ENCODE measurements at regions not wholly inside any gene's neighbourhood (a gene's known extent, or its start where the extent isn't known, plus 50 kb on each side); places are given as distances from the start of the nearest gene placed in this dataset.

DNA sequence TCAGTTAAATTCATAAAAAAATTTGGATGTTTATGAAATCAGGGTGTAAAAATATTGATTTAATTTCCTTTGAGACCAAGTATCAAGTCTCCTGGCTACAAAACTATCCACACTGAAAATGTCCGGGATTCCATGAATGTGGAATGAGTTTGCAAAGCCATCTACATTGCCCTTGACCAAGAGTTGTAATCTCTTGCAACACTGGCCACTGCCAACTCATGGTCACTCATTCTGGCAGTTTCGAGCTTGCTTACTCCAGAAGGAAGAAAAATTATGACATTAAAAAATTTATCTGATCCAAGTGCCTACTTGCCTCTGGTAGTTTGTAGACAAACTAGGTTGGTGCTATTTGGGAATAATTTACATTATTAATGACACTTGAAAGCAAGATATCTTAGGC is 84.2 kb downstream of the NPY start:
- Histone ChIP-seq H3K27ac (ENCODE audit: low read depth, low read length) (no peak overlapping the region), H3K4me3 (ENCODE audit: low read depth, low read length) (no peak overlapping the region), H3K27me3 (ENCODE audit: control insufficient read depth, insufficient read depth, low read length) (peaks cover 4% of the 10 kb centered on the region), H3K9me3 (ENCODE audit: control insufficient read depth, insufficient read depth, low read length) (no peaks in the 10 kb centered on the region)
- TF ChIP-seq, protein P1, sequence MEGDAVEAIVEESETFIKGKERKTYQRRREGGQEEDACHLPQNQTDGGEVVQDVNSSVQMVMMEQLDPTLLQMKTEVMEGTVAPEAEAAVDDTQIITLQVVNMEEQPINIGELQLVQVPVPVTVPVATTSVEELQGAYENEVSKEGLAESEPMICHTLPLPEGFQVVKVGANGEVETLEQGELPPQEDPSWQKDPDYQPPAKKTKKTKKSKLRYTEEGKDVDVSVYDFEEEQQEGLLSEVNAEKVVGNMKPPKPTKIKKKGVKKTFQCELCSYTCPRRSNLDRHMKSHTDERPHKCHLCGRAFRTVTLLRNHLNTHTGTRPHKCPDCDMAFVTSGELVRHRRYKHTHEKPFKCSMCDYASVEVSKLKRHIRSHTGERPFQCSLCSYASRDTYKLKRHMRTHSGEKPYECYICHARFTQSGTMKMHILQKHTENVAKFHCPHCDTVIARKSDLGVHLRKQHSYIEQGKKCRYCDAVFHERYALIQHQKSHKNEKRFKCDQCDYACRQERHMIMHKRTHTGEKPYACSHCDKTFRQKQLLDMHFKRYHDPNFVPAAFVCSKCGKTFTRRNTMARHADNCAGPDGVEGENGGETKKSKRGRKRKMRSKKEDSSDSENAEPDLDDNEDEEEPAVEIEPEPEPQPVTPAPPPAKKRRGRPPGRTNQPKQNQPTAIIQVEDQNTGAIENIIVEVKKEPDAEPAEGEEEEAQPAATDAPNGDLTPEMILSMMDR (IDR thresholded peaks at IDR 0.05; ENCODE audit: low read depth, low read length): no peak
- ChIA-PET CTCF (no interaction called here), POLR2A (no interaction called here)
- DNase-seq (ENCODE audit: low read depth, low spot score): no peak

DNA sequence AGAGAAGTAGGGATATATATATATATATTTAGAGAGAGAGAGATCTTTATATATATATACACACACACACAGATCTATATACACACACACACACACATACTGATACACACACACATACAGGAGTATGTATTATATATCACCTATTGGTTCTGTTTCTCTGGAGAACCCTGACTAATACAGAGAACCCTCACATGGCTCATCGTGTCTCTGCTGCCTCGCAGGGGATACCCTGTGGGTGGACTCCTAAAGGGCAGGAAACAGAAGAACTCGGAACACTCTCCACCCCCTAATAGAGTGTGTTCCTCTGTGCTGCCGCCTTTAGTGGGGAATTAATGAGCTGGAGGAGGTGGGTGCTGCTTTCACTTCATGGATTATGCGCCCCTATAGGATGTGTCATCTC is 86.6 kb downstream of the NPY start:
- peaks cover 3% of the 10 kb centered on the region for H3K27me3 ChIP-seq (ENCODE audit: control insufficient read depth, insufficient read depth, low read length)
- no peak for DNase-seq (ENCODE audit: low read depth, low spot score)
- TF ChIP-seq, protein P1 (IDR thresholded peaks at IDR 0.05; ENCODE audit: low read depth, low read length): no peak
- no peak overlapping the region for H3K27ac ChIP-seq (ENCODE audit: low read depth, low read length)
- no peak overlapping the region for H3K4me3 ChIP-seq (ENCODE audit: low read depth, low read length)
- ChIA-PET CTCF (no interaction called here), POLR2A (no interaction called here)
- H3K9me3 ChIP-seq (ENCODE audit: control insufficient read depth, insufficient read depth, low read length): no peaks in the 10 kb centered on the region

DNA sequence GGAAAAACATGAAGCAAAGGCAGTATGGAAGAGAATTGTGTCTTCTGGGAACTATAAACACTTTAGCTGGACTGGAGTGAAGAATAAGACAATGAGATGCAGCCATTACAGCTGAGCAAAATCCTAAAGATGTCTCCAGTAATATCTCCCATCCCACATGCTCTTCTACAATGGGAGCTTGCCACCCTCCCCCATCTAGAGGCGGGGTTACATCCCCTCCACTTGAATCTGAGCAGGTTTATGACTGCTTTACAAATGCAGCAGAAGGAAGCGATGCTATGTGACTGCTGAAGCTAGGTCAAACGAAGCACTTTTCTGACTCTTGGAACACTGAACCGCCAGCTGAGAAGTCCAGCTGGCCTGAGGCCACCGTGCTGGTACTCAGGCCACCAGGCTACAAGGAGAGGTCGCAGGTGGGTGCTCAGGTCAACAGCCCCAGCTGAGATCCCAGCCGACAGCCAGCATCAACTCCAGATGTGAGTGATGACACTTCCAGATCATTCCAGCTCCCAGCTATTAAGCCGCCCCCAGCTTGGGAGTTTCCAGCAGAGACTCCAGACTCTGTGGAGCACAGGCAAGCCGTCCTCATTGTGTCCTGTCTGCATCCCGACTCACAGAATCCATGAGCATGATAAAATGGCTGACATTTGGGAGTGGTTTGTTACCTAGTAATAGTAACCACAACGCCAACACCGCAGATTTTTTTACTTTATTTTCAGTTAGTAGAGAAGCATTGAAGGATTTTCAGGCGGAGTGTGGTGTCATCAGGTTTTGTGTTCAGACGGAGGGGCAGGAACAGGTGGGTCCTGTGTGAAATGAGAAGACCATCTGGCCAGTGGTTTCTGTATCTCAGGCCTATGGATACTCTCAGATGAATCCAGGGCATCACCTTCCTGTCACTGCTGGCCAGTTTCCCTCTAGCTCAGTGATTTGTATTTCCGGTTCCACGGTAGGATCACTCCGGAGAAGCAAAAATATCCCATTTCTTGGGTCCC is 89.3 kb downstream of the NPY start:
- ChIA-PET CTCF (interaction anchor here (0.7 kb wide), 1 partner anchor 204 kb away, joined by 3 read pairs; no protein-coding TSS in a partner anchor), POLR2A (no interaction called here)
- Histone ChIP-seq H3K27me3 (ENCODE audit: control insufficient read depth, insufficient read depth, low read length) (peaks cover 3% of the 10 kb centered on the region), H3K27ac (ENCODE audit: low read depth, low read length) (no peak overlapping the region), H3K4me3 (ENCODE audit: low read depth, low read length) (no peak overlapping the region), H3K9me3 (ENCODE audit: control insufficient read depth, insufficient read depth, low read length) (no peaks in the 10 kb centered on the region)
- TF ChIP-seq, protein P1 (IDR thresholded peaks at IDR 0.05; ENCODE audit: low read depth, low read length): no peak
- DNase-seq (ENCODE audit: low read depth, low spot score): no peak

DNA sequence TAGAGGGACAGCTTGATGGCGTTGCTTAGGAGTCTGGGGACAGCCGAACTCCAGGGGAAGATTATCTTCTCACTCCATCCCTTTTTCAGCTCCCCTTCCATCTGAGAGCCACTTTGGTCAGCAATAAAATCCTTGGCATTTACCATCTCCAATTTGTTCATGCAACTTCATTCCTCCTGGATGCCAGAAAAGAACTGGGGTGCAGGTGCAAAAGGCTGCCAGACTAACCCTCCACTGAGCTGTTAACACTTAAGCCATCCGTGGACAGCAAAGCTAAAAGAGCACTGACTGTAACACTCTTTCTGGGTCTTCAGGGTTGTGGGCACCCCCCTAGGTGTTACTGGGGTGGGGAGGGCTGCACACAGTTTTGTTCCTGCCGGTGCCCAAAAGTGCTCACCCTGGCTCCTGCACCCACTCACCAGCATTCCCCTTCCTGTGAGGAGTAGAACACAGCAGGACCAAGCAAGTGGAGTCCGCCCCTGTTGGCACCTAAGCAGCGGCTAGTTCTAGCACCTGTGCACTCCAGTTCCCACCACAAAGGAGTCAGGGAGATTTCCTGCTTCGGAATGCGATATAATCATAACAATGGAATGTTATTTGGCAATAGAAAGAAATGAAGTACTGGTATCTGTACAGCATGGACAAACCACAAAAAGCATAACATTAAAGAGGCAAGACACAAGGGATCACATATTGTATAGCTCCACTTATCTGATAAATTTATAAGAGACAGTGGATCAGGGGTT is 95.1 kb downstream of the NPY start:
- CTCF ChIA-PET: interaction anchor here (1.1 kb wide), 1 partner anchor 516 kb away, joined by 3 read pairs; no protein-coding TSS in a partner anchor
- H3K4me3 ChIP-seq (ENCODE audit: low read depth, low read length): no peak overlapping the region
- POLR2A ChIA-PET: no interaction called here

More for the DNA sequence above, 95.1 kb downstream of the NPY start:
- H3K9me3 ChIP-seq (ENCODE audit: control insufficient read depth, insufficient read depth, low read length): no peaks in the 10 kb centered on the region
- DNase-seq (ENCODE audit: low read depth, low spot score): peak; percentile 7
- peaks cover 4% of the 10 kb centered on the region for H3K27me3 ChIP-seq (ENCODE audit: control insufficient read depth, insufficient read depth, low read length)
- TF ChIP-seq, protein P1 (IDR thresholded peaks at IDR 0.05; ENCODE audit: low read depth, low read length): no peak
- no peak overlapping the region for H3K27ac ChIP-seq (ENCODE audit: low read depth, low read length)
